Psoas muscle (tissue), 7 donors: ENCODE measurements at regions not wholly inside any gene's neighbourhood (a gene's known extent, or its start where the extent isn't known, plus 50 kb on each side); places are given as distances from the start of the nearest gene placed in this dataset.

ENCODE experiments used
- ATAC-seq, 4 donors: fragments of 200-7000 bp; cut with Tn5 transposase; one replicate each; pipeline ENCODE4 v1.9.1; 2020; ENCODE audit warnings: moderate library complexity in 3 of 4, mild to moderate bottlenecking in 2 of 4
- DNase-seq, 2 donors: peaks; one replicate each; pipeline ENCODE4 v3.0.0-alpha.2; 2020
- H3K27ac ChIP-seq: fragments of 200-600 bp; one replicate; pipeline ENCODE4 v1.8.0; 2022
- H3K27me3 ChIP-seq, 3 donors: fragments of 200-600 bp in 1 of 3; one replicate each; pipeline versions ENCODE4 v1.6.1 to v1.8.0; 2013 to 2022; ENCODE audit warnings: low read length in 2 of 3, mild to moderate bottlenecking in 2 of 3, moderate library complexity in 1 of 3; ENCODE audit not compliant: insufficient read depth in 3 of 3
- H3K36me3 ChIP-seq, 2 donors: fragments of 200-600 bp in 1 of 2; one replicate each; pipeline versions ENCODE4 v1.6.1 to v1.8.0; 2013 to 2022; ENCODE audit warnings: low read depth in 1 of 2, mild to moderate bottlenecking in 1 of 2, moderate library complexity in 1 of 2; ENCODE audit not compliant: insufficient read depth in 1 of 2
- H3K4me1 ChIP-seq: fragments of 200-600 bp; one replicate; pipeline ENCODE4 v1.8.0; 2022
- H3K4me3 ChIP-seq: fragments of 200-600 bp; one replicate; pipeline ENCODE4 v1.8.0; 2022; ENCODE audit warnings: mild to moderate bottlenecking
- H3K9me3 ChIP-seq: fragments of 200-600 bp; one replicate; pipeline ENCODE4 v1.8.0; 2022
- CTCF ChIP-seq: fragments of 200-600 bp; IDR thresholded peaks from one replicate; pipeline ENCODE4 v1.8.0; 2022; ENCODE audit warnings: antibody characterized with exemption
- WGBS, 3 donors: extraction: QIAGEN DNeasy Blood & Tissue Kit; methylation state at CpG; one replicate each; pipeline versions ENCODE4 v1.1.6 to v1.1.7; 2013; 5-methylcytosine and 5-hydroxymethylcytosine counted together
- intact Hi-C, 2 donors: fragments of 100-400 bp; cut with DNase I; formaldehyde crosslinking; loops; one replicate each; pipeline versions ENCODE4 v1.11.0 to v1.14.2; 2022
- donor health status: healthy with polysubstance abuse.
- donor health status: DM: no; HTN: no; CAD: no; lungs with moderate emphysema.
- donor health status: Bipolar disorder and iron deficiency.
- donor health status: healthy.
- donor health status: DM: yes; HTN: yes; CAD: no.
- donor health status: DM: no; HTN: no; CAD: no.
- donor health status: DM: yes; HTN: yes; CAD: no.

GRCh38 chr5:125323613-125324012, 577.2 kb upstream of the ZNF608 start:
- H3K4me1 ChIP-seq, result no peaks in the 10 kb centered on the region
- no peak overlapping the region for H3K27ac ChIP-seq
- H3K36me3 ChIP-seq, result no peaks in the 10 kb centered on the region
- DNase-seq, result no peak
- intact Hi-C loops, result no loop called here
- no peaks in the 10 kb centered on the region for H3K9me3 ChIP-seq
- H3K4me3 ChIP-seq, result no peak overlapping the region
- no peak for TF ChIP-seq CTCF
- no peak for ATAC-seq
- H3K27me3 ChIP-seq, result no peaks in the 10 kb centered on the region
- 46 to 58% (median 53%) methylated on average over 2 of the region's 2 CpGs for WGBS, 3 donors

- Histone ChIP-seq H3K4me1 (no peaks in the 10 kb centered on the region), H3K9me3 (no peaks in the 10 kb centered on the region), H3K36me3 (no peaks in the 10 kb centered on the region), H3K4me3 (no peak overlapping the region), H3K27me3 (no peaks in the 10 kb centered on the region), H3K27ac (no peak overlapping the region)
- DNase-seq, result no peak
- no peak for ATAC-seq
- WGBS, 3 donors, result 55 to 59% (median 58%) methylated on average over 4 of the region's 4 CpGs
- no peak for TF ChIP-seq CTCF
- intact Hi-C loops, result no loop called here
These were observed 579.2 kb upstream of the ZNF608 start for GRCh38 chr5:125325488-125326149.

GRCh38 chr5:125326150-125326510, 579.7 kb upstream of the ZNF608 start:
- no peaks in the 10 kb centered on the region for H3K27me3 ChIP-seq
- intact Hi-C loops, result no loop called here
- no peaks in the 10 kb centered on the region for H3K4me1 ChIP-seq
- TF ChIP-seq CTCF, result no peak
- ATAC-seq (peak in 1 of 4 donors; percentile 41), DNase-seq (peak in 1 of 2 donors; percentile 15)
- no peak overlapping the region for H3K27ac ChIP-seq
- no peaks in the 10 kb centered on the region for H3K9me3 ChIP-seq
- no peak overlapping the region for H3K4me3 ChIP-seq
- no peaks in the 10 kb centered on the region for H3K36me3 ChIP-seq

GRCh38 chr5:125327676-125328075, 581.2 kb upstream of the ZNF608 start:
- Histone ChIP-seq H3K4me1 (no peaks in the 10 kb centered on the region), H3K27ac (no peak overlapping the region), H3K36me3 (no peaks in the 10 kb centered on the region), H3K9me3 (no peaks in the 10 kb centered on the region), H3K27me3 (no peaks in the 10 kb centered on the region), H3K4me3 (no peak overlapping the region)
- intact Hi-C loops, result no loop called here
- WGBS, 3 donors, result 31 to 51% (median 37%) methylated on average over 3 of the region's 3 CpGs
- no peak for TF ChIP-seq CTCF
- DNase-seq, result no peak
- ATAC-seq, result no peak

GRCh38 chr5:125331987-125332598, 585.7 kb upstream of the ZNF608 start:
- Histone ChIP-seq H3K4me1 (no peaks in the 10 kb centered on the region), H3K27me3 (no peaks in the 10 kb centered on the region), H3K36me3 (no peaks in the 10 kb centered on the region), H3K9me3 (no peaks in the 10 kb centered on the region), H3K4me3 (no peak overlapping the region), H3K27ac (no peak overlapping the region)
- ATAC-seq, result no peak
- TF ChIP-seq CTCF, result no peak
- intact Hi-C loops, result no loop called here
- DNase-seq, result no peak
- WGBS, 3 donors, result 94 to 98% (median 95%) methylated on average over 1 of the region's 1 CpG
